GM21717 (cell line): ENCODE measurements at regions not wholly inside any gene's neighbourhood (a gene's known extent, or its start where the extent isn't known, plus 50 kb on each side); places are given as distances from the start of the nearest gene placed in this dataset.

Experiments used
- ATAC-seq: cut with Tn5 transposase; IDR thresholded peaks from one replicate; pipeline ENCODE4 v1.9.1; 2021; ENCODE audit warnings: mild to moderate bottlenecking, moderate library complexity; ENCODE audit not compliant: unreplicated experiment

DNA sequence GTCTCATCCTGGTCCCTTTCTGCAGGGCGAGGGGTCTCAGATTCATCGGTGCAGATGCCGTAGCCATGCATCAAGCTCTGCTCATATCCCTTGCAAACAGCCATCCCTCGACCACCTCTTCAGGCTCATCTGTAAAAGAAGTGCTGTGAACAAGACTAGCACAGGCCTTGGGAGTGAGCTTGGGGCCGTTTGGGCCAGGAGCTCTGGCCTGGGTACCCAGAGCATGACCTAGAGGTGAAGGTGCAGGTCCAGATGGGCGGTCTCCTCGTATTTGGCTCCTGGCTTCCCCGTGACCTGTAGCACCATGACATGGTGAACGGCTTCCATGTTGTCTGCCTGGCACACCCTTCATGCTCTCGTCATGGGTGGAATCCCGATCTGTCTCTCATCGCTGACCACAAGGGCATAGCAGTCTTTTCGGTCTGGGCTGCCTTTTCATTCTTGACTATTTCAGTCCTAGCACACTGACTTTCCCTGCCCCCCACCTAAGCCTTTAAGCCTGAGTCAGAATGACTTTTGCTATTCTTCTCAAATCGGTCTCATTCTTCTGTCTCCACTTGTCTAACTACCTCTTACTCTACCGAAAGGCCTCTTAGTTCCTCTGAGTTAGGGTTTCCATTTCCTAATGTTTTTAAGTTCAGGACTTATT is 216.0 kb downstream of the FOXL1 start:
- ATAC-seq = no peak

DNA sequence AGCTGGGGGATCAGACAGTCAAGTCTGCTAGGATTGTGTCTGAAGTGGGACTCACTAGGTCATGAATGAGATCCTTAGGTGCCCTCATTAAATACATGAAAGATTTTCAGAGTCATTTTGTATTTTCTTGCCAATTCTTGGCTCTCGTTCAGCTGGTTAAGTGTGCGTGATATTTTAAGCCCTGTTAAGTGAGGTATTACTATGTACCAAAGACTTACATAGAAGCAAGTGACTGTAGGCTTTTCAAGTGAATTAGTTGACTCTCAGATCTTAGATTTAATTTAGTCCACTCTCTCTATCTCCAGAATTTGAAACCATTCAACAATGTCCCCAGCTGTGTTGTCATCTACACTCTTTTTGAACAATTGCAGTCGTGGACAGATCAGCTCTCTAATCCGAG is 219.4 kb downstream of the FOXL1 start:
- no peak for ATAC-seq

DNA sequence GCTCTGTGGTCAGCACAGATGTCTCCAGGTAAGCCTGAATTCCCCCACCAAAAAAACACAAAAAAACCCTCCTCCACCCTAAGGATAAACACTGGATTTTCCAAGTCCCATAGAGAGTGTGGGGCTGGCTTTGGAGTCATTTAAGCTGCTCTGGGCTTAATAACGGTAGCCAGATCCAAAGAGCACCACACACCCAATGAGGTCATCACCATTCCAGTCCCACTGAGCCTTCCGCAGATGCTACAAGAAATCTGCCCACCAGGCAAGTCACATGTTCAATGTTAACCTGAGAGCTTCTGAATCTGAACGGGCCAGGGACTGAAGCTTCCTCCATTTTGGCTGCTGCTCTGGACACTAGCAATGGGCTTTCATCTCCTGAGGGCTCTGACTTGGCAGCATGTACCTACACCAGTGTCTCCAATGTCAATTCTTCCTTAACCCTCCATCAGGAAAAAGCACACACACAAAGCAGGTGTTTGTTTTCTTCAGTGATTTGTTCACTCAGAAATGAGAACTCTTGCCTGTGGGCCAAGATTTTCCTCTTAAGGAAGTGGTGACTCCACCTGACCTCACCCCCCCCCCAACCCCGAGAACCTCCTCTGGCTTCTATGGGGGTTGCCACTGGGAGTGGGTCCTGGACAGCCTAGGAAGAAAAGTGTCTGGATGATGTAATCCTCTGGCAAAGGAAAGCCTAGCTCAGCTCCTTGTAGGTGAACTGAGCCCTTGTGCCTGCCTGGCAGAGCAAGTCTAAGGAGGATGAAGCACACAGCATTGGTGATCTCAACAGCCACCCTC is 220.1 kb downstream of the FOXL1 start:
- no peak for ATAC-seq

DNA sequence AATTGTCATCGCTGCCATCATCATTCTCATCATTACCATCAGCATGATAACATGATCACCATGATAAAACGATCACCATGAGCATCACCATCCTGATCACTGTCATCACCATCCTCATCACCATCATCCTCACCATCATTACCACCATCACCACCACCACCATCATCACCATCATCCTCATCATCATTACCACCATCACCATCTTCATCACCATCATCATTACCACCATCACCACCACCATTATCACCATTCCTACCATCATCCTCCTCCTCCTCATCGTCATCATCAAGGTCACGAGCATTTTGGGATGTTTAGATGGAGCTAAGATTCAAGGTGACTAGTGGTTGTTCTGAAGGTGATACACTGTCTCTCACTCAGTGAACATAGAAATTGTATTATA is 221.0 kb downstream of the FOXL1 start:
- no peak for ATAC-seq

DNA sequence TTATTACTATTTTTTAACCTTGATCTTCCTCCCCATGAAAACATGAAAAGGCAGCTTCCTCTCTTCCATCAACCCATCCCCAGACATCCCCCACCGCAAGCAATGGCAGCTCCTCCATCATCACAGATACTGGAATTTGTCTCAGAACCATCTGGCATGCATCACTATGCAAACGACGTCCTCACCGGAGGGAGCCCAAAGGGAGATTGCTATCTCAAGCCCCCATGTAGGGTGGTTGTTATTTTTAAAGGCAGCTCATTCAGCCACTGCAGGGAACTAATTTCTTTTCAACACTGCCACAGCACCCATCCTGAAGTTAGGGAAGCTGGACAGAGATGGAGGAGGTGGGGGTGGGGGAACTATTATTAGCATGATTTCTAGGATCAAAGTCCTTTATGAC is 222.5 kb downstream of the FOXL1 start:
- ATAC-seq = no peak

DNA sequence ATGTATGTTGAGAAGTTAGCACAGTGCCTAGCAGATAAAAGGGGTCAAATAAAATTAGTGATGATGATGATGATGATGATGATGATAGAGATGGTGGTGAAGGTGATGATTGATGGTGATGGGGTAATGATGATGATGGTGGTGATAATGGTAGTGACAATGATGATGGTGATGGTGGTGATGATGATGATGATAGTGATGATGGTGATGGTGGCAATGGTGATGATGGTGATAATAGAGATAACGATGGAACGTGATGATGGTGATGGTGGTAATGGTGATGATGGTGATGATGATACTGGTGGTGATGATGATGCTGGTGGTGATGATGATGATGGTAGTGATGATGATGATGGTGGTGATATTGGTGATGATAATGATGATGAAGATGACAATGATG is 223.7 kb downstream of the FOXL1 start:
- ATAC-seq = no peak

DNA sequence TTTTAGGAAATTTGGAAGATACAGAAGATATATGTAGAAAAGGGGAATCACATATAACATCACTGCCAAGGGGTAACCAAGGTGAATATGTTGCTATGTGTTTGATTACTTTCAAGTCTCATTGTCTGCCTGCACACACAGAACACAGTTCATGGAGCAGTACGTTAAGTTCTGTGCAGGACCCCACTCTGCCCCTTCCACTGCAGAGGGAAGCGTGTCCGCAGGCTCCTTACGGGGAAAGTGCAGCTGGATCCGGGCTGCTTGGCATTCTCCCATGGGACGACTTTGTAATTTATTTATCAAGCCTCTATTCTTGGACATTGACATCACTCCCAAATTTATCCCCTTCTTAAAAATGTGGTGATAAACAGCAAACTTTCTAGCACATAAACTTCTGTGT is 226.8 kb downstream of the FOXL1 start:
- ATAC-seq = no peak

DNA sequence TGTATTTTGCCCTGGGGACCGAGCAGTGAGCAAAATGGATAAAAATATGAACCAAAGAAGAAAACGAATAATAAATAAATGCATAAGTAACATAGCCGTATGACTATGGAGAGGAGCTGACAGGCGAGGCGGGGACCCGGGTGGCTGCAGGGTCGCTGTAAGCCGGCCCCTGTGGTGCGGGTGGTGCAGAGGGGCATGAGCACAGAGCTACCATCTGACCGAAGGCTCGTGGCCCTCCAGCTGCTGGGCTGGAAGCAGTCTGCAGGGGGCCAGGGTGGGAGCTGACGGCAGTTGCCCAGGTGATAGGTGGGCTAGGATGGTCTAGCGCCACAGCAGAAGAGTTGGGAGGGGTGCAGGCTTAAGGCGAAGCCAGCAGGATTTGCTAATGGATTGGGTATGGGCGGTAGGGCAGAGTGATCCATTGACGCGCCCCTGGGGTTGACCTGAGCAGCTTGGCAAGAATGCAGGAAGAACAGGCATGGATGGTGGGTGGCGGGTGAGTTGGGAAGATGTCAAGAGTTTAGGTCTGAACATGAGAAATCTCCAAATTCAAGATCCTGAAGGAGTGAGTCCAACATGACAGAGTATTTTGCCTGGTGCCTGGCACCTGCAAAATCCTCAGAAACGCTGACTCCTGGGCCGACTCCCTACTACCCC is 228.0 kb downstream of the FOXL1 start:
- ATAC-seq = no peak

DNA sequence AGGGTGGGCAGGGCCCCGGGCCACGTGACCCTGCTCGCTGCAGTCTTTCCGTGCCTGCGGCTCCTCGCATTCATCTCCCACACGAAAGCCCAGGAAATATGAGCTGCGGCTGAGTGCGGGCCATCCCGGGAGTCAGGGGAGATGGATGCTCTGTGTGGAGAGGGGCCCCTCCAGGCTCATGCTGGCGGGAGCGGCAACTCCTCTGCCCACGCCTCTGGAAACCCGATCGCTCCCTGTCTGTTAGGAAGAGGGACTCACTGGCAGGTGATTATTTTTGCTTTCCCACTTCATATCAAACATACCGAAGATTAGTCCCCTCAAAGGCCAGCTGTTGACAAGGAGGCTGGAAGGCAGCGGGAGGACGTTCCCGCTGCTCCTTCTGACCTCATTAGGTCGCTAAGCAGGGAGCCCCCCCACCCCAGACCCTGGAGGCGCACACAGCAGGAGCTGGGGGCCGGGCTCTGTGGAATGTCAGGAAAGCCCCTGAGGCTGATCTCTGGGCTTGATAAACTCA is 228.5 kb downstream of the FOXL1 start:
- ATAC-seq = no peak

DNA sequence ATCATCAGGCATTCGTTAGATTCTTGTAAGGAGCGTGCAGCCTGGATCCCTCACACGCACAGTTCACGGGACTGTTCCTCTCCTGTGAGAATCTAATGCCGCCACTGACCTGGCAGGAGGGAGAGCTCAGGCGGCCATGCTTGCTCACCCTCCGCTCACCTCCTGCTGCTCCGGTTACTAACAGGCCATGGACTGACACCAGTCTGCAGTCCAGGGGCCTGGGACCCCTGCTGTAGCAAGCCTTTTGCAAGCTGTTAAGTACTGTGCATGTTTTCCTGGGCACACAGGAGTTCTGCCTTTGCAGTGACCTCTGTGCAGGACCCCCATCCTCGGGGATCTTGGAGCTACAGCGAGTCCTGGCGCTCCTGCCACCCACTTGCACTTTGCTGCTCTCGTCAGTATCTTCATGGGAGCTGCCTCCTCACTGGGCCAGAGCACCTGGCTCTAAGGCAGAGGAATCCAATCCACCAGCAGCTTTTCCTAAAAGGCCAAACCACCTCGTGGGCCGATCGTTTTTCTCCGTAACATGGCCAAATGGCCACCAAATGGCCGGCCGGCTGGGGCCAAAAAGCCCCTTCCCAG is 230.6 kb downstream of the FOXL1 start:
- no peak for ATAC-seq

DNA sequence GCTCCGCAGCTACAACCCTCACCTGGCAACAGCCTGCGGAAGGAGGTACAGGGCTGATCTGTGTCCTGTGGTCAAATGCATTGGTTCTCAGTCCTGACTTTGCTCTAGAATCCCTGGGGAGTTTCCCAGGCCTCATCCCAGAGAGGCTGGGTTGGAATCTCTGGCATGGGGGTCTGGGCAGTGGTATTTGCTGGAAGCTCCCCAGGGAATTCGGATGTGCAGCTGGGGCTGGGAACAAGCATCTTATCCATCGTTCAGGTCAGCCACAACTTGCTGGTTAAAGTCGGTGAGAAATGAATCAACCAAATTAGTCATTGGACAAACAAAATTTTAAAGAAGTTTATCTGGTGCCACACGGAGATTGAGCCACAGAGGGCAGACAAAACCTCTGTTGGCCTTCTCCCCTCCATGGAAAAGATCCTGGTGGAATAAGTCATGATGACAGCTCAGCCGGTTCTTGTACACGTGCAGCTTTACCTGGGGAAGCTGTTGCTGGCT is 231.2 kb downstream of the FOXL1 start:
- ATAC-seq = no peak

DNA sequence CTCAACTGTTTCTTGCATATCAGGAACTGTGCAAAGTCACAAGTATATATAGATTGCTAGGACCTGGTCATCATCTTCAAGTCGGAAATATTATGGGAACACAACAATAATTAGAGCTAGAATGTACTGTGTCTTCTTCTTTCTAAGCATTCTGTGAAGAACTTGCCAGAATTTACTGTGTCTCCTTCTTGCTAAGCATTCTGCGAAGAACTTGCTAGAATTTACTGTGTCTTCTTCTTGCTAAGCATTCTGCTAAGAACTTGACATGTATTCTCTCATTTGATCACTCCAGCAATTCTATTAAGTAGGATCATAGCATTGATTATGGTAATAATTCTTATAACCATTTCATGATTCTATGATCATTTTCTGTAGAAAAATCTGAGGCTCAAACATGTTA is 231.7 kb downstream of the FOXL1 start:
- ATAC-seq = no peak

DNA sequence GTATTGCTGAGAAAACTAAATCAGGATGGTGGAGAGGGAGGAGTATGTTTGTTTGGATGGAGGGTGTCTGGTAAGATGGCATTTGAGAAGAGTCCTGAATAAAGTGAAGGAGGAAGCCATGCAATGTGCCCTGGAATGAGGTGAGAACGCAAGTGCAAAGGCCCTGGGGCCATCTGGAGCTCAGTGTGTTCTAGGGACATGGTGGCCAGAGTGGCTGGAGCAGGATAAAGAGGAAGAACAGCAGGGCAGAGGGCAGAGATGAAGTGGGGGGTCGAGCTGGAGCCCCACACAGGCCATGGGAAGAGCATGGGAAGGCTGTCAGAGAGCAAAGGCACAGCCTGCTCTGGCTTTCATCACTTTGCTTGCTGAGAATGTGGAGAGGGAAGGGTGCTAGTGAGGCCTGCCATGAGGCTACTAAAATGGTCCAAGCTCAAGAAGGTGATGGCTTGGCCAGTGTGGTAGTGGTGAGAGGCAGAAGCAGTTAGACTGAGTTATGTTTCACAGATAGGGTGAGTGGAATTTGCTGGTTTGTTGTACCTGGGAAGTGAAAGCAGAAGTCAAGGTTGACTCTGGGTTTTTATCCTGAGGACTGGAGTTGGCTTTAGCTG is 234.1 kb downstream of the FOXL1 start:
- no peak for ATAC-seq

DNA sequence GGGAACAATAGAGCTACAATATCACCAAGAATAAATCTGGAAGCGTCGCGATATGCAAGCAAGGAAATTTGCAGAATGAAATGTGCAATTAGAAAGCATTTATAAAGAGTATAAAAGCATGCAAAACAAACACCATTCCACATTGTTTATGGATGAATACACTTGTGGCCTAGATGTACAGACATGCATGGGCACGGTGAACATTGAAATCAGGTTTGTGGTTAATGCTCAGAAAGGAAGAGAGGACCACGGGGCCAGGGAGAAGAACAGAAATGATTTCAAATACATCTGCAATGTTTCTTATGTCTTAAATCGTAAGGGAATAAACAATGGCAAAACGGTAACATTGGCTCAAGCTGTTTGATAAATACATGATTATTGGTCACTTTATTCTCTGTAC is 235.9 kb downstream of the FOXL1 start:
- no peak for ATAC-seq

DNA sequence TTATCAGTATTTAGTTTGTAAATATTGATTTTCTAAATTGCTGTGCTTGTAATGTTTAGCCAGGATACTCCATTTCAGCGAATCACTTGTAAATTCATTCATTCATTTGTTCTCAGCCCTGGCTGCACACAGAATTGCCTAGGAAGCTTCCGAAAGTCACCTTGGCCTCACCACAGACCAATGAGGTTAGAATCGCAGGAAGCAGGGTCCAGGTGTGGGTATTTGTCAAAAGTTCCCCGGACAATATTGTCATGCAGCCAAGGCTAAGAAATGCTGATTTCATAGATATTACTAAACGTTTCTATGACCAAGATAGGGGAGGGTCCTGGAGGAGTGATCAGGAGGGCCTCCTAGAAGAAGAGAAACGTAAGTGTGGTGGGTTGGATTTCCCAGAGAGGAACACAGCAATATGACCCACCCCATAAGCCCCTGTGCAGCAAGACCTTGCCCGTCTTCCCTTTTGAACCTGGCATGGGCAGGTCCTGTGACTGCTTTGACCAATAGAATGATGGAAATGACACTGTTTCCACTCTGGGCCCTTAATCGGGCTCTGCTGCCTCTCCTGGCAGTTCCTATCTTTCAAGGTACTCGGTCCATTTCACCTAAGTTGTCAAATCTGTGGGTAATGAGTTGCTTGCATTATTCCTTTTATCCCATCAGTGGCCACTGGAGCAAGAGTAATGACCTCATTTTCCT is 238.7 kb downstream of the FOXL1 start:
- ATAC-seq = no peak

DNA sequence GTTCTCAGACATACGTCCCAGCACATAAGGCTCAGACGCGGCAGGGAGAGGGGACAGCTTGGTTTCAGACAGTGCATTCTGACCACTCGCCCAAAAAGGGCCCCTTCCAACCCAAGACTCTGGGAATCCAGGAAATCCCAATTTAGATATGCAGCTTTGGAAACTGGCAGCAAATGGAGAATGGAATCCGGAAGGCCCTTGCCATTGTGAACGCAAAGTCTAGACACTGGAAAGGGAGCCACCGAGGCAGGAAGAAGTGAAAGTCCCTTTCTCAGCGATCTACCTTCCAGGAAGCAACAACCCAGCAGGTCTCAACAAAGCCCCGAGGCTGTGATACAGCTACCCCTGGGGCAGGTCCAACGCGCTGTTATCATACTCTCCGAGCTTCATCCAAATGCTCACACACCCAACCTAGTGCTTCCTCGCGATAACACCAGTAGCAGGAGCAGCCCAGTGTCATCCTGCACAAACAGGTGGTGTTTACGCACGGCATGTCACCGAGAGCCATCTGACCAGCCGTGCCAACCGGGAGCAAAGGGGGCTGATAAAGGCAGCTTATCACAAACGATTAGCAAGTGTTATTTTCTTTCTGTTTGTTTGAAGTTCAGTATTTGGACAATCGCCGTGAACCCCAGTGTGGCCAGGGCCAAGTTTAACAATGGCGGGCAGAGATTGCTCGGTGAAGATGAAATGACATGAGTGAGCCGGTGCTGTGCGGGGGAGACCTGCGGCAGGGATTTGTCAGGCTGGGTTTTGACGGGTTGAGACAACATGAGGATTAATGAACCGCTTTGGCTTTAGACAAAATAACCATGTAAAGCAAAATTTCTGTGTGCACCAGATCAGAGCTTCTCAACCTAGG is 240.6 kb downstream of the FOXL1 start:
- no peak for ATAC-seq

DNA sequence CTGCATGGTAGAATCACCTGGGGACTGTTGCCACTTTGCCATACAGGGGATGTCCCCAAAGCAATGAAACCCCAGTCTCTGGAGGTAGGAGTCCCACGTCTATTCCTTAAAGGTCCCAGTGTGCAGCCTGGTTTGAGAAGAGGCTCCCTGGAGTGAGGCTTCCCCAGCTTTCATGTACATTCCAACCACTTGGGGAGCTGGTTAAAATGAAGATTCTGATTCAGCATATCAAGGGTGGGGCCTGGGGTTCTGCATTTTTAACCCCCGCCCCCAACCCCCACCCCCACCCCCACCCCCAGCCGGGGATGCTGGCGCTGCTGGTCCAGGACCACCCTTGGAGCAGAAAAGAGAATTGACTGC is 241.2 kb downstream of the FOXL1 start:
- no peak for ATAC-seq

DNA sequence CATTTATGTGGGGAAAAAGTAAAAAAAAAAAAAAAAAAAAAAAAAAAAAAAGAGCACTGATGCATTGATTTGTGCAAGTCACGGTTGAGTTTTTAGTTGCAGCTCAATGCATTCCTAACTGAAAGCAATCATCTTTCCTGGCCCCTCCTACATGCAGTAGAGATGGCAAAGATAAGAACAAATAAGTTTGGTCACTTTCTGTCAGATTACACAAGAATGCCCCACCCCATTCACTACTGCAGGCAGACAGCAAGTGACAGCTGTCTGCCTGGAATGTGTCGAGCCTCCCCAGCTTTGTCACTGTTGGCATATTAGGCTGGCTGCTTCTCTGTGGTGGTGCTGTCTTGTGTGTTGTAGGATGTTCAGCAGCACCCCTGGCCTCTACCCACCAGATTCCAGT is 243.5 kb downstream of the FOXL1 start:
- ATAC-seq = no peak

DNA sequence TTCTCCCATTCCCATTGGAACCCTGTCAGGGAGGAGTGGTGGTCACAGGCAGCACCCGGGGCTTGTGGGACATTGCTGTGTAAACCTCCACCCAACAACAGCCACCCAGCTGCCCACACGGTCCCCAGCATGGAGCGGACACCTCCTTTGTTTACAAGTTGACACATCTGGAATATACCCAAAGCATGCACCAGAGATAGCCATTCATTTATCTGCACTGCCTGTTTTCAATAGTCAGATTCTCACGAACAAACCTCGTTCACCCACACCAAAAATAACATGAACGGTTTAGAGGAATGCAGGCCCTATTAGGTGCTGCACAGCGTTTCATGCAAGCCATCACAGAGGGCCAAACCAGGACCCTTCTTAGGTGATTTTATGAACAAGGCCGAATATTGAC is 244.8 kb downstream of the FOXL1 start:
- ATAC-seq = no peak
